ENCODE measurements at regions not wholly inside any gene's neighbourhood (a gene's known extent, or its start where the extent isn't known, plus 50 kb on each side); places are given as distances from the start of the nearest gene placed in this dataset.

- TF ChIP-seq, protein P1, sequence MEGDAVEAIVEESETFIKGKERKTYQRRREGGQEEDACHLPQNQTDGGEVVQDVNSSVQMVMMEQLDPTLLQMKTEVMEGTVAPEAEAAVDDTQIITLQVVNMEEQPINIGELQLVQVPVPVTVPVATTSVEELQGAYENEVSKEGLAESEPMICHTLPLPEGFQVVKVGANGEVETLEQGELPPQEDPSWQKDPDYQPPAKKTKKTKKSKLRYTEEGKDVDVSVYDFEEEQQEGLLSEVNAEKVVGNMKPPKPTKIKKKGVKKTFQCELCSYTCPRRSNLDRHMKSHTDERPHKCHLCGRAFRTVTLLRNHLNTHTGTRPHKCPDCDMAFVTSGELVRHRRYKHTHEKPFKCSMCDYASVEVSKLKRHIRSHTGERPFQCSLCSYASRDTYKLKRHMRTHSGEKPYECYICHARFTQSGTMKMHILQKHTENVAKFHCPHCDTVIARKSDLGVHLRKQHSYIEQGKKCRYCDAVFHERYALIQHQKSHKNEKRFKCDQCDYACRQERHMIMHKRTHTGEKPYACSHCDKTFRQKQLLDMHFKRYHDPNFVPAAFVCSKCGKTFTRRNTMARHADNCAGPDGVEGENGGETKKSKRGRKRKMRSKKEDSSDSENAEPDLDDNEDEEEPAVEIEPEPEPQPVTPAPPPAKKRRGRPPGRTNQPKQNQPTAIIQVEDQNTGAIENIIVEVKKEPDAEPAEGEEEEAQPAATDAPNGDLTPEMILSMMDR (IDR thresholded peaks at IDR 0.05; ENCODE audit: low read depth, low read length) = no peak
- no peak overlapping the region for H3K4me3 ChIP-seq (ENCODE audit: low read depth, low read length)
Measured at GRCh38 chr5:172569861-172570558, 71.1 kb upstream of the NEURL1B start.

DNA sequence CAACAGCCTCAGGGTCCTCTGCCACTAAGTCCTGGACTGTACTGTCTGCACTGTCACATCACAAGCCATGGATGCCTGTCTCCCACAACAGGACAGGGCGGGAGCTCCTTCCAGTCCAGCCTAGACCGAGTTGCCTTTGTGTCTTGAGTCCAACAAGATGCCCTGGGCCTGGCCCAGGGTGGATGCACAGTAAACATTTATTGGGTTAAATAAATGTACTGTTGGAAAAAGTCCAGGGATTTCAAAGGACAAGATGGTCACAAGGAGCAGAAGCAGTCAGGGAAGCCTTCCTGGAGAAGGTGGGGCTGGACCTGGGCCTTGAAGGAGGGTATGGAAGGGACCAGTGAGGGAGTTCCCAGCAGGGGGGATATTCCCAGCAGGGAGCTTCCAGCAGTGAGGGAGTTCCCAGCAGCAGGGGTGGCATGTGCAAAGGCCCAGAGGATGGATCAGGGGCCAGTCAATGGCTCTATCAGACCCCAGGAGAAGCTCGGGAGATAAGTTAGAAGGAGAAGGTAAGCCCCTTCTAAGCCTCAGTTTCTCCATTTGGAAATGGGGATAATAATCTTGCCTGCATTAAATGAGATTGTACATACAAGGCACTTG is 72.7 kb upstream of the NEURL1B start:
- TF ChIP-seq, protein P1 (IDR thresholded peaks at IDR 0.05; ENCODE audit: low read depth, low read length) = no peak
- H3K4me3 ChIP-seq (ENCODE audit: low read depth, low read length) = no peak overlapping the region

DNA sequence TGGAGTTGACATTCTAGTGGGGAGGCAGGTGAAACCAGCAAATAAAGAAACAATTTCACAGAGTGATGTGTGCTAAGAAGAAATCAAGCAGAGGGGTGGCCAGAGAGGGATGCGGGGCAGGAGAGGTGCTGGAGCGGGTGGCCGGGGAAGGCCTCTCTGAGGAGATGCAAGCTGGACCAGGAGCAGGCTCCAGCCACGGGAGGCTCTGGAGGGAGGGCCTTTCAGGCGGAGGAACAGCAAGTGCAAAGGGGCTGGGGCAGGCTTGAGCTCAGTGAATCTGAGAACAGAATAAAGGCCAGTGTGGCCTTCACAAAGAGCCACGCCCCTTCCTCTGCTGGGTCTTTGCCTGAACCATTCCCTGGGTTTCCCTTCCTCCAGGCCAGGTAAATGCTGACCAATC is 73.2 kb upstream of the NEURL1B start:
- TF ChIP-seq, protein P1 (IDR thresholded peaks at IDR 0.05; ENCODE audit: low read depth, low read length) = no peak

DNA sequence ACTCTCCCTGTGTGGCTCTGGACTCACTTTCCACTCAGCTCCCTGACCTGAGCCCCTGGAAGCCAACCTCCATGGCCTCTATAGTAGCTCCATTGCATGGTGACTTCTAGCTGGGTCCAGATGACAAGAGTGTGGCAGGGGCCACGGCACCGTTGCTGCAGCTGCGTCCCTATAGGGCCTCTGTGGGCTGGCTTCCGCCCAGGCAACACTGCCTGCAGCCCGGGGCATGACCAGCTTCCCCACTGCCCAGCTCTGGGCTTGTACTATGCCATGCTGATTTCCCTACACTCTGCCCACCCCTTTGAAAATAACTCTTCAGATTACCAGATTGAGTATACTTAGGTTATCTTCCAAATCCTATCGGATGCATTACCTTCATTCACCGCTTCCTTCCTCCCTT is 73.8 kb upstream of the NEURL1B start:
- H3K4me3 ChIP-seq (ENCODE audit: low read depth, low read length) = no peak overlapping the region

More for the DNA sequence above, 73.2 kb upstream of the NEURL1B start:
- H3K4me3 ChIP-seq (ENCODE audit: low read depth, low read length) = no peak overlapping the region

DNA sequence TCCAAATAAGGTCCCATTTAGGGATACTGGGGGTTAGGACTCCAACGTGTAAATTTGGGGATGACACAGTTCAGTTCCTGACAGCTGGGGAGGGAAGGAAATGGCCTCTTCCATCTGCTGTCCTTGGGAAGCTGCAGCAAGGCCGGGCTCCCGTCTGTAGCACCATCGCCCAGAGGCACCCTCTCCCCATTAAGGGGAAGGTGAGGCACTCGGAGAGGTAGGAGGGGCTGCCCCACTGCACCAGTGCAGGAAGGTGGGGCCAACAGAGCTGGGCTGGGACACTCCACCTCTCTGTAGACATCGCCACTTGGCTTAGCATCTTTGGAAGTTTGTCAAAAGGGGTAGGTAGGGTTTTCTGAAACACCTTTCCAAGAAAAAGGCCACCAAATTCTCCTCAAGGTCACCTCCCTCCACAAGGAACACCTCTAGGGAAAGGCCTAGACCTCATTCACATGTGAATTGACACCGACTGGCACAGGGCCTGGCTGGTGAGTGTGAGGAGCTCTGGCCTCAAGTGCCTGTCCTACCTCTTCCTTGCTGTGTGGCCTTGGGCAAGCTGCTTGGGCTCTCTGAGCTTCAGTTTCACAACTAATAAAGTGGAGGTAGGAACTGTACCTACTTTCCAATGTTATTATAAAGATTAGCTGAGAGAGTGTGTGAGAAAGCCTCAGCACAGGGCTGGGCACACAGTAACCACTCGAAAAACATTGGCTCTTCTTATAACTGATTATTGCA is 75.0 kb upstream of the NEURL1B start:
- TF ChIP-seq, protein P1 (IDR thresholded peaks at IDR 0.05; ENCODE audit: low read depth, low read length) = no peak
- no peak overlapping the region for H3K4me3 ChIP-seq (ENCODE audit: low read depth, low read length)

More for the DNA sequence above, 73.8 kb upstream of the NEURL1B start:
- TF ChIP-seq, protein P1 (IDR thresholded peaks at IDR 0.05; ENCODE audit: low read depth, low read length) = no peak

GRCh38 chr5:172565455-172565854 is 75.6 kb upstream of the NEURL1B start:
- H3K4me3 ChIP-seq (ENCODE audit: low read depth, low read length) = no peak overlapping the region
- TF ChIP-seq, protein P1 (IDR thresholded peaks at IDR 0.05; ENCODE audit: low read depth, low read length) = no peak

DNA sequence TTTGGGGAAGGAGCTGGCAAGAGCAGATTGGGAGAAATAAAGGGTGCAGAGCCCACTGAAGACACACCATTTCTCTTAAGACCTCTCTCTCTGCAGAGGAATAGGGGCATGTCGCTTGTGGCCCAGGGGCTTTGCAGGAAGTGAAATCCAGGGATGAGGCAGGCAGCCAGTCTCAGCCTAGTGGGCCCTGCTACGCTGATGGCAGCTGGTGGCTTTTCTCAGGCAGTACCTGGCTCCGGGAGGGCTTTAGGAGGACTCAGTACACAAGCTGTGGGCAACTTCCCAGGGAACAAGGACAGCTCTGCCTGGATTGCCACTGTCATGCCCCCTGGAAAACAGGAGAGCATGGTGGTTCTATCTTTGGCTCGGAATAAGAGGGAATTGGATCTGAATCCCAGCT is 76.2 kb upstream of the NEURL1B start:
- no peak overlapping the region for H3K4me3 ChIP-seq (ENCODE audit: low read depth, low read length)
- TF ChIP-seq, protein P1 (IDR thresholded peaks at IDR 0.05; ENCODE audit: low read depth, low read length) = no peak
